OCI-LY1 (cell line): ENCODE measurements at regions not wholly inside any gene's neighbourhood (a gene's known extent, or its start where the extent isn't known, plus 50 kb on each side); places are given as distances from the start of the nearest gene placed in this dataset.

Experiments used
- EZH2 ChIP-seq: fragments of 200-600 bp; sonication (generic), shearing (Covaris generic); IDR thresholded peaks from 2 replicates; pipeline ENCODE4 v1.8.0; 2017; ENCODE audit warnings: borderline replicate concordance, mixed run types, mild to moderate bottlenecking, antibody characterized with exemption, low read length, moderate library complexity, mixed read lengths
- TF ChIP-seq, protein P1 (sequence below): fragments of 200-600 bp; sonication (generic), shearing (Covaris generic); IDR thresholded peaks from 2 replicates; pipeline ENCODE4 v1.5.1; 2017; ENCODE audit warnings: mild to moderate bottlenecking, antibody characterized with exemption, low read length, moderate library complexity, mixed read lengths

DNA sequence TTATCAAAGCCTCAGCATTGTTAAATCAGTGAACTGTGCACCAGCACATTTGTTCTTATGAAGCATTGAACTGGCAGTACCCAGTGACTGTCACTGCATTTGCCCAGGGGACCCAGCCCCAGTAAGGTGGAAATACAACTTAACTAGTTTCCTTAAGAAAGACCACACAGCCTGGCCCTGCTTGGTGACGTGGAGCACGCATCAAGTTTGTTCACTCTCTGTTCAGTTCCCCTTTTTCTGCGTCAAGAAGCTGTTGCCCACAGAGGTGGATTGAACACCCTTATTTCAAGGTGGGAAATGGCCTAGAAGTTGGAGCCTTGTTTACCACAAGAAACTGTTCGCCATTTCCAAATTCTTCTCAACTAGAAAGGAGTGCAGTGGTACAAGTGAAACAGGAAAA is 69.9 kb upstream of the AGBL1 start:
- TF ChIP-seq, protein P1, sequence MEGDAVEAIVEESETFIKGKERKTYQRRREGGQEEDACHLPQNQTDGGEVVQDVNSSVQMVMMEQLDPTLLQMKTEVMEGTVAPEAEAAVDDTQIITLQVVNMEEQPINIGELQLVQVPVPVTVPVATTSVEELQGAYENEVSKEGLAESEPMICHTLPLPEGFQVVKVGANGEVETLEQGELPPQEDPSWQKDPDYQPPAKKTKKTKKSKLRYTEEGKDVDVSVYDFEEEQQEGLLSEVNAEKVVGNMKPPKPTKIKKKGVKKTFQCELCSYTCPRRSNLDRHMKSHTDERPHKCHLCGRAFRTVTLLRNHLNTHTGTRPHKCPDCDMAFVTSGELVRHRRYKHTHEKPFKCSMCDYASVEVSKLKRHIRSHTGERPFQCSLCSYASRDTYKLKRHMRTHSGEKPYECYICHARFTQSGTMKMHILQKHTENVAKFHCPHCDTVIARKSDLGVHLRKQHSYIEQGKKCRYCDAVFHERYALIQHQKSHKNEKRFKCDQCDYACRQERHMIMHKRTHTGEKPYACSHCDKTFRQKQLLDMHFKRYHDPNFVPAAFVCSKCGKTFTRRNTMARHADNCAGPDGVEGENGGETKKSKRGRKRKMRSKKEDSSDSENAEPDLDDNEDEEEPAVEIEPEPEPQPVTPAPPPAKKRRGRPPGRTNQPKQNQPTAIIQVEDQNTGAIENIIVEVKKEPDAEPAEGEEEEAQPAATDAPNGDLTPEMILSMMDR: no peak
- no peak for TF ChIP-seq EZH2
